NCI-H510A treated with DMSO at 0.1 percent for 48 hours (cell line): ENCODE measurements at regions not wholly inside any gene's neighbourhood (a gene's known extent, or its start where the extent isn't known, plus 50 kb on each side); places are given as distances from the start of the nearest gene placed in this dataset.

ENCODE experiments used
- DNase-seq: peaks from one replicate; lab custom pipeline; 2025; lab: John Stamatoyannopoulos, UW

DNA sequence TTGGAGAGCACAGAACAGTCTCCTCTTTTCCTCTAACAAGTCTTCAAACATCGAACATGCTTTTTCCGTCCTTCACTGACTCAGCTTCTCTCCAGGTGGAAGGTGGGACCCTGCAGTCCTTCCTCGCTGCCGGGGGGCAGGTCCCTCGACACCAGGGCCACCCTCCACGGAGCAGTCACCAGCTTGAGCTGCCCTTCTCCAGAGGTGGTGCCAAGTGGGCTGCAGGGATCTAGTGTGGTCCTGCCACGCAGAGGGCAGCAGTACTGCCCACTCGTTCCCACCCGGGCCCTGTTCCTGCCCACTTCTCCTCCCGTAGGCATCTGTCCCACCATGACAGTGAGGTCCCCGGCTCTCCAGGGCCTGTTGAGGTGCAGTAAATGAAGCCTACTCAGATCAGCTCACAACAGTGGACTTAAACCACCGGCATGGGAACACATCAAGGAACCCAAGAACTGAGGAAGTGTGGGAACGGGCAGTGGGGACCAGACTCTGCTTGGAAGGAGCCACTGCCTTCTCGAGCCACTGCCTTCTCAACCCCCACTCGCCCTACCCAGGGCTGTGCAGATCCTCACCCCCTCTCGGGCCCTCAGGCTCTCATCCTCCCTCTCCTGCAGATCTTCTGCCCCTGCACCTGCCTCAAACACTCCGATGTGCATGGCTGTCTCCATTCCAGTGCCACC is 153.9 kb downstream of the OAT start:
- DNase-seq, result no peak

- DNase-seq, result no peak
Observed at GRCh38 chr10:124264271-124264670, 154.5 kb downstream of the OAT start.

DNA sequence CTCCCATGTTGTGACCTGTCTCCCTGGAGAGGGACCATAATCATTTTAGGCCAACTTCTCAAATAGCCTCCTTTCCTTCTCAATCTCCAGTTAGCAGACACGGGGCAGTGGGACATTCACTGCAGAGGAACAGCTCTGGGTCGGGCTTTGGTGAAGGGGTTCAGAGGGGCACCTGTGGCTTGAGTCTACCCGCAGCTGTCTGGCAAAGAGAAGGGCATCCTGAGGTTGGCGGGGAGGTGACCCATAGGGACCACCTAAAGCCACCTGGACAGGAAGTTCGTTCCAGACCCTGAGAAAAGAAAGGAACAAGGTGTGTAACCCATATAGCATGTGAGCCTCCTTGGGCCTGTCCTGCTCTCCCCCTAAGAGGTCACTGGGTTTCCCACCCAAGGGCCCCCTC is 155.0 kb downstream of the OAT start:
- no peak for DNase-seq

GRCh38 chr10:124262971-124263370 is 155.8 kb downstream of the OAT start:
- no peak for DNase-seq

GRCh38 chr10:124262234-124262865 is 156.4 kb downstream of the OAT start:
- no peak for DNase-seq

DNA sequence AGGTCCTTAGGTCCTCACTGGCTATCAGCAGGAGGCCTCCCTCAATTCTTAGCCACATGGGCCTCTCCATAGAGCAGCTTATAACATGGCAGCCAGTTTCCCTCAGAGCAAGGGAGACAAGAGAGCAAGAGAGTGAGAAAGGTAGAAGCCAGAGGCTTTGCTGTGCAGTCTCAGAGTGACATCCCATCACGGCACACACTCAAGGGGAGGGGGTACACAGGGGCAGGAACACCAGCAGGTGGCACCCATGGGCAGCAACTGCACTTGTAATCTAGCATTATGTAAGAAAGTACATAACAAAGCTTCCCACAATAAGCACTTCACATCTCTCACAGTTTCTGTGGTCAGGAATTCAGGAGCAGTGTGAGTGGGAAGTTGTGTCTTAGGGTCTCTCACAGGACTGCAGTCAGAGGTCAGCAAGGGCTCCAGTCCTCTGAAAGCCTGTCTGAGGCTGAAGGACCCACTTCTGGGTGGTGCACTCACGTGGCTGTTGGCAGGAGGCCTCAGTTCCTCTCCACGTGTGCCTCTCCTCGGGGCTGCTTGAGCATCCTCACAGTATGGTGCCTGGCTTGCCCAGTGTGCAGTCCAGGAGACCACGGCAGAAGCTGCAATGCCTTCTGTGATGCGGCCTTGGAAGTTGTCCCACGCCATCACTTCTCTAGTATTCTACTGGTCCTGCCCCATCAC is 159.4 kb downstream of the OAT start:
- peak; percentile 3 for DNase-seq

DNA sequence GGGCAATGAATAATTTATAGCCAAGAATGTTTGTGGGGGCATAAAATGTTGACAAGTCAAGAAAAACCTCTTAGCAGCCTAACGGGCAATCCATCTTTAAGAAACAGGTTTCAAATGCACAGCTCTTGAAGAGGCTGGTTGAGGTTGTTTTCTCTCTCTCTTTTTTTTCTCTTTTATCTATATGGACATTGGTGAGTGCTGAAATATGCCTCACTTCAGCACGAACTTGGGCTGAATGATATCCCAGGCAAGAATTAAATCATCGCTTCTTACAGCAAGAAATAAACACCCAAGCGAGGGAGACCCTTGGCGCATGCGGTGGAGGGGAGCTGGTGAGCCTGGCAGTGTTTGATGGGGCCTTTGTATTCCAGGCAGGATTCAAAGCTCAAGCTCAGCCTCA is 160.9 kb downstream of the OAT start:
- no peak for DNase-seq

DNA sequence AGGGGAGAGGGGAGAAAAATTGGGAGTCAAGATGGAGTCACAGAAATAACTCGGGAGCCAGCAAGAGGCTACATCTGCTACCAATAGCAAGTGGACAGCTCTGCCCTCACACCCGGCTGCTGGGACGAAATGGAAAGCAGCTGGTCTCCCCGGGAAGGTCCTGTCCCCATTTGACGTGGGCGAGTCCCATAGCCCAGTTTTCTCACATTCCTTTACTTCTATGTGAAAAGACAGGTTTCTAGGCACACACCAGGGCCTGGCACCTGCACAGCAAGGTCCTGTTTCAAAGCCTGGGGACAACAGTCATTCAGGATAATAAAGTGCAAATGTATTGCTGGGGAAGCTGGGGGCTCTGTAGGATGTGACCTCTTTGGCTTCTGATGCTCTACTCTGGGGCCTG is 162.6 kb downstream of the OAT start:
- DNase-seq, result no peak

DNA sequence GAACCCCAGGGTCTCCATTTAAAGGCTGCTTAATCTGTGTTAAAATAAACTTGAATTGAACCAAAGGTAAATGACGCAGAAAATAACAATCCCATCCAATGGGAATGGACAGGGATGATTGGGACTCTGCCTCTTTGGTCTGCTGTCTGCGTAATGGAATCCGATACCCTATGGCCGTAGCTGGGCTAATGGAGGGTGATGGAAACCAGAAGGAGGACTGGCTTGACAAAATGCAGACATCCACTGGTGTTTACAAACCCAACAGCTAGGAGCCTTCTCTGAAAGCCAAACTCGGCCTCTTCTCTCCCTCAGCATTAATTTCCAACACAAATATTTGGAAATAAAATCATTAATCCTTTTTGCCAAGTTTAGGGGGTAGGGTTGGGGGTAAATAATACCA is 162.2 kb upstream of the CHST15 start:
- DNase-seq, result no peak

- no peak for DNase-seq
Observed at GRCh38 chr10:124254490-124254889, 161.1 kb upstream of the CHST15 start.

GRCh38 chr10:124253006-124253405 is 159.6 kb upstream of the CHST15 start:
- DNase-seq, result no peak

DNA sequence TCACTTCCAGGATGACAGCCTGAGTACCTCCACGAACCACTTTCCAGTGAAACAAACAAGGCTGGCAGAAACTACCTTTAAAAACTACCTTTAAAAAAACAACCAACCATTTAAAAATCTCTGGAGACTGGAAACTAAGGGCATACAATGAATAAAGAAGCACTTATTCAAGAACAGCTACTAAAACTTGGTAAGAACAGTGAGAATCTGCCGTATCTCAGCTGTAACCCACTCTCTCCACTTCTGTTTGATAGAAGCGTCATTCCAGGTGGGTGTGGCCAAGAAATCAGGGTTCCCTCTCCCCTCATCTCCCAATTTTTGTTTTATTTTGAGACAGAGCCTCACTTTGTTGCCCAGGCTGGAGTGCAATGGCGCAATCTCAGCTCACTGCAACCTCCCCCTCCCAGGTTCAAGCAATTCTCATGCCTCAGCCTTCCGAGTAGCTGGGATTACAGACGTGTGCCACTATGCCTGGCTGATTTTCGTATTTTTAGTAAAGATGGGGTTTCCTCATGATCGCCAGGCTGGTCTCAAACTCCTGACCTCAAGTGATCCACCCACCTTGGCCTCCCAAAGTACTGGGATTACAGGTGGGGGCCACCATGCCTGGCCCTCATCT is 158.8 kb upstream of the CHST15 start:
- DNase-seq, result no peak

- no peak for DNase-seq
Observed at GRCh38 chr10:124251317-124252065, 158.1 kb upstream of the CHST15 start.

- DNase-seq, result no peak
Observed at GRCh38 chr10:124250506-124250905, 157.1 kb upstream of the CHST15 start.

DNA sequence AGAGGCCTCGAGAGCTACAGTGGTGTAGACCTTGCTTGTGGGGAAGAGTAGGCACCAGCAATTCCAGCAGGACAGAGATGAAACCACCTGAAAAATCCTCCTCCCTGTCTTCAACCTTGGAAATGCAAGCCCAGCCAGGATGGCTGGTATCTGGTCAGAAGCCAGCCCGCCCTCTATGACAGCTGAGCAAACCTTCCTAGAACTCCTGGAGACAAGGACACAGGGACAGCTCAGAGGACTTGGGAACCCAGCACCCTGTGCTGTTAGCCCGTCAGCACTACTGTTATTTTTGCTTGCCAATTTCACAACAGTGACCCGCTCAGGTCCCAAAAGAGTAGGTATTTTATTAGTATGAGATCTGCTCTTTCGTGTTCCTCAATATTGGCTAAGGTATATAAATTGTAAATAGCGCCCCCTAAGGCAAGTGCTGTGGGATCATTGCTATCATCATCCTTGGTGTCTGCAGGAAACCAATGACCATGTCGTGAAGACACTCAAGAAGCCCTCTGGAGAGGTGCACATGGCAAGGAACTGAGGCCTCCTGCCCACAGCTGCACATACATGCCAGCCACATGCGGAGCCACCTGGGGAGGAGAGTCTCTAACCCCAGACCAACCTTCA is 156.5 kb upstream of the CHST15 start:
- DNase-seq, result no peak

- no peak for DNase-seq
Observed at GRCh38 chr10:124249196-124249595, 155.8 kb upstream of the CHST15 start.

GRCh38 chr10:124248056-124249045 is 155.0 kb upstream of the CHST15 start:
- DNase-seq, result no peak

- DNase-seq, result no peak
Observed at GRCh38 chr10:124245806-124246440, 152.5 kb upstream of the CHST15 start.

- DNase-seq, result no peak
Observed at GRCh38 chr10:124245191-124245590, 151.8 kb upstream of the CHST15 start.

- no peak for DNase-seq
Observed at GRCh38 chr10:124244256-124244877, 151.0 kb upstream of the CHST15 start.
